Spleen (tissue), 11 donors: ENCODE measurements at regions not wholly inside any gene's neighbourhood (a gene's known extent, or its start where the extent isn't known, plus 50 kb on each side); places are given as distances from the start of the nearest gene placed in this dataset.

Experiments
- DNase-seq: peaks from one replicate; pipeline ENCODE4 v3.0.0-alpha.2; 2020
- H3K27ac ChIP-seq, 8 donors: fragments of 200-600 bp; sonication (generic) in 7 of 8; 1 replicate in 4 of 8; 2 replicates in 4 of 8; pipeline versions ENCODE4 v1.5.0 to v1.8.0; 2016 to 2021; ENCODE audit warnings: inconsistent platforms in 4 of 8, mild to moderate bottlenecking in 4 of 8, moderate library complexity in 1 of 8
- H3K27me3 ChIP-seq, 7 donors: fragments of 200-600 bp; sonication (generic) in 6 of 7; replicated peaks in 1 of 7; 1 replicate in 4 of 7; 2 replicates in 3 of 7; pipeline versions ENCODE4 v1.5.0 to v1.8.0; 2016 to 2021; ENCODE audit warnings: inconsistent platforms in 3 of 7, mild to moderate bottlenecking in 1 of 7
- H3K36me3 ChIP-seq, 6 donors: fragments of 200-600 bp; sonication (generic) in 5 of 6; 1 replicate in 4 of 6; 2 replicates in 2 of 6; pipeline versions ENCODE4 v1.5.0 to v1.8.0; 2016 to 2021; ENCODE audit warnings: inconsistent platforms in 2 of 6
- H3K4me1 ChIP-seq, 6 donors: fragments of 200-600 bp; sonication (generic) in 5 of 6; 1 replicate in 3 of 6; 2 replicates in 3 of 6; pipeline versions ENCODE4 v1.5.0 to v1.8.0; 2016 to 2021; ENCODE audit warnings: inconsistent platforms in 3 of 6
- H3K4me3 ChIP-seq, 8 donors: fragments of 200-600 bp; sonication (generic) in 7 of 8; 1 replicate in 4 of 8; 2 replicates in 4 of 8; pipeline versions ENCODE4 v1.5.0 to v1.8.0; 2016 to 2021; ENCODE audit warnings: inconsistent platforms in 4 of 8, mild to moderate bottlenecking in 4 of 8, moderate library complexity in 2 of 8
- H3K9me3 ChIP-seq, 8 donors: fragments of 200-600 bp; sonication (generic) in 7 of 8; 1 replicate in 4 of 8; 2 replicates in 4 of 8; pipeline versions ENCODE4 v1.5.0 to v1.8.0; 2016 to 2021; ENCODE audit warnings: inconsistent platforms in 4 of 8
- CTCF ChIP-seq, 11 experiments: fragments of 200-600 bp in 7 of 11; fragments of 450-650 bp in 4 of 11; sonication (generic) in 4 of 11; IDR thresholded peaks in 8 of 11; conservative IDR thresholded peaks in 3 of 11; 1 replicate in 7 of 11; 2 replicates in 4 of 11; pipeline versions ENCODE4 v1.4.0 to v1.8.0; 2016 to 2021; ENCODE audit warnings: antibody characterized with exemption in 11 of 11, inconsistent platforms in 4 of 11, mild to moderate bottlenecking in 1 of 11
- POLR2A ChIP-seq, 3 donors: fragments of 450-650 bp; IDR thresholded peaks; one replicate each; pipeline ENCODE4 v1.5.1; 2017; ENCODE audit warnings: antibody characterized with exemption in 3 of 3, mild to moderate bottlenecking in 1 of 3
- POLR2AphosphoS5 ChIP-seq, 3 donors: sonication (generic); formaldehyde crosslinking; IDR thresholded peaks; one replicate each; pipeline ENCODE4 v1.5.1; 2017; ENCODE audit warnings: antibody characterized with exemption in 3 of 3
- WGBS, 5 donors: extraction: QIAGEN DNeasy Blood & Tissue Kit in 3 of 5; methylation state at CpG; one replicate each; pipeline versions ENCODE4 v1.1.5 to v1.1.7; 2013 to 2018; 5-methylcytosine and 5-hydroxymethylcytosine counted together
- intact Hi-C: fragments of 100-400 bp; cut with DNase I; formaldehyde crosslinking; loops from one replicate; pipeline ENCODE4 v1.15.0; 2023; ENCODE audit warnings: low total_unique reads
- donor health status: healthy with polysubstance abuse.
- donor health status: DM: no; HTN: no; CAD: no; lungs with moderate emphysema.
- donor health status: DM: no; HTN: no; CAD: no.
- donor health status: Bipolar disorder and iron deficiency.
- donor health status: healthy.
- donor health status: DM: no; HTN: no; CAD: no.
- donor health status: DM: yes; HTN: yes; CAD: no.

GRCh38 chr5:101969742-101970141, 326.3 kb downstream of the SLCO4C1 start:
- DNase-seq: no peak
- WGBS, 5 donors: 52 to 78% (median 71%) methylated on average over 1 of the region's 1 CpG
- intact Hi-C loops: no loop called here

GRCh38 chr5:101966476-101966875, 329.6 kb downstream of the SLCO4C1 start:
- intact Hi-C loops: no loop called here
- Histone ChIP-seq H3K36me3 (no peaks in the 10 kb centered on the region), H3K9me3 (no peaks in the 10 kb centered on the region), H3K27ac (no peak overlapping the region), H3K4me1 (no peaks in the 10 kb centered on the region), H3K27me3 (no peaks in the 10 kb centered on the region), H3K4me3 (no peak overlapping the region)
- DNase-seq: no peak
- 92 to 98% (median 93%) methylated on average over 2 of the region's 2 CpGs for WGBS, 5 donors
- no peak for TF ChIP-seq POLR2AphosphoS5 (IDR thresholded peaks at IDR 0.05)
- no peak for TF ChIP-seq CTCF (IDR thresholded peaks at IDR 0.05 in 8 of 11, conservative IDR thresholded peaks at IDR 0.05 in 3 of 11)
- no peak for TF ChIP-seq POLR2A (IDR thresholded peaks at IDR 0.05)

More at GRCh38 chr5:101969742-101970141, 326.3 kb downstream of the SLCO4C1 start:
- Histone ChIP-seq H3K36me3 (no peaks in the 10 kb centered on the region), H3K9me3 (no peaks in the 10 kb centered on the region), H3K27me3 (no peaks in the 10 kb centered on the region), H3K4me3 (no peak overlapping the region), H3K4me1 (no peaks in the 10 kb centered on the region), H3K27ac (no peak overlapping the region)
- TF ChIP-seq POLR2AphosphoS5 (IDR thresholded peaks at IDR 0.05) (no peak), CTCF (IDR thresholded peaks at IDR 0.05 in 8 of 11, conservative IDR thresholded peaks at IDR 0.05 in 3 of 11) (no peak), POLR2A (IDR thresholded peaks at IDR 0.05) (no peak)

GRCh38 chr5:101955891-101956290, 340.2 kb downstream of the SLCO4C1 start:
- Histone ChIP-seq H3K27ac (no peak overlapping the region), H3K4me1 (no peaks in the 10 kb centered on the region), H3K36me3 (no peaks in the 10 kb centered on the region), H3K27me3 (no peaks in the 10 kb centered on the region), H3K4me3 (no peak overlapping the region), H3K9me3 (no peaks in the 10 kb centered on the region)
- TF ChIP-seq POLR2AphosphoS5 (IDR thresholded peaks at IDR 0.05) (no peak), CTCF (IDR thresholded peaks at IDR 0.05 in 8 of 11, conservative IDR thresholded peaks at IDR 0.05 in 3 of 11) (no peak), POLR2A (IDR thresholded peaks at IDR 0.05) (no peak)
- 69 to 78% (median 74%) methylated on average over 1 of the region's 1 CpG for WGBS, 5 donors
- intact Hi-C loops: no loop called here
- no peak for DNase-seq

DNA sequence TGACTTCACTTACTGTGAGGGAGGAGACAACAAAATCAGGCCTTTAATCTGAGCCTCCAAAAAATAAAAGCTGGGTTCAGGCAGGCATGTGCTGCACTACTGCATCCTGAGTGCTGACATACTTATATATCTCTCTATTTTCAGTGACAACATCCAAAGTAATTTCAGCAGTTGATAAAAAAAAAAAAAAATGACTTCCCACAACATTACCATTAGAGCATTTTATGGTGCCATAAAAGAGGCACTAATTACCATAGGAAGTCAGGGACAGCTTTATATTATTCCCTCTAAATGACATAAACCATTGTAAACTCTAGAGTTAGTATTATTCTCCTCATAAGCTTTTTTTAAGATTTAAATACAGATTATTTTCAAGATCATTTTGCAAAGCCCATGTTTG, 346.1 kb downstream of the SLCO4C1 start:
- no peaks in the 10 kb centered on the region for H3K27me3 ChIP-seq
- H3K4me3 ChIP-seq: no peak overlapping the region
- H3K27ac ChIP-seq: no peak overlapping the region
- DNase-seq: no peak
- no peak for TF ChIP-seq POLR2A (IDR thresholded peaks at IDR 0.05)
- no peak for TF ChIP-seq POLR2AphosphoS5 (IDR thresholded peaks at IDR 0.05)
- no peak for TF ChIP-seq CTCF (IDR thresholded peaks at IDR 0.05 in 8 of 11, conservative IDR thresholded peaks at IDR 0.05 in 3 of 11)
- intact Hi-C loops: no loop called here
- H3K36me3 ChIP-seq: no peaks in the 10 kb centered on the region
- H3K9me3 ChIP-seq: no peaks in the 10 kb centered on the region
- no peaks in the 10 kb centered on the region for H3K4me1 ChIP-seq
